Right lobe of liver (tissue), 6 donors: ENCODE measurements at regions not wholly inside any gene's neighbourhood (a gene's known extent, or its start where the extent isn't known, plus 50 kb on each side); places are given as distances from the start of the nearest gene placed in this dataset.

ENCODE experiments used
- ATAC-seq, 4 donors: fragments of 200-7000 bp; cut with Tn5 transposase; one replicate each; pipeline ENCODE4 v1.9.1; 2020; ENCODE audit warnings: mild to moderate bottlenecking in 4 of 4, moderate library complexity in 4 of 4
- DNase-seq, 3 donors: peaks; one replicate each; pipeline ENCODE4 v3.0.0-alpha.2; 2020
- H3K27ac ChIP-seq, 3 donors: fragments of 200-600 bp; one replicate each; pipeline ENCODE4 v1.8.0; 2022
- H3K27me3 ChIP-seq, 2 donors: fragments of 200-600 bp; one replicate each; pipeline ENCODE4 v1.8.0; 2022
- H3K36me3 ChIP-seq, 4 donors: fragments of 200-600 bp; sonication (generic) in 1 of 4; one replicate each; pipeline versions ENCODE4 v1.5.1 to v1.8.0; 2017 to 2022; ENCODE audit warnings: control low read depth in 1 of 4
- H3K4me1 ChIP-seq, 4 donors: fragments of 200-600 bp; sonication (generic) in 1 of 4; one replicate each; pipeline versions ENCODE4 v1.5.1 to v1.8.0; 2017 to 2022; ENCODE audit warnings: control low read depth in 1 of 4
- H3K4me3 ChIP-seq, 3 donors: fragments of 200-600 bp; one replicate each; pipeline ENCODE4 v1.8.0; 2022
- H3K9me3 ChIP-seq, 4 donors: fragments of 200-600 bp; sonication (generic) in 1 of 4; one replicate each; pipeline versions ENCODE4 v1.5.1 to v1.8.0; 2017 to 2022; ENCODE audit warnings: control low read depth in 1 of 4
- POLR2A ChIP-seq: fragments of 450-650 bp; IDR thresholded peaks from one replicate; pipeline ENCODE4 v1.6.1; 2017; ENCODE audit warnings: antibody characterized with exemption, mild to moderate bottlenecking
- WGBS: methylation state at CpG from one replicate; pipeline ENCODE4 v1.1.6; 2018; ENCODE audit warnings: low coverage, low lambda C conversion rate; ENCODE audit not compliant: insufficient coverage; ENCODE audit errors: missing lambda C conversion rate; 5-methylcytosine and 5-hydroxymethylcytosine counted together
- intact Hi-C, 2 donors: fragments of 100-400 bp; cut with DNase I; formaldehyde crosslinking; loops; one replicate each; pipeline versions ENCODE4 v1.11.2 to v1.14.1; 2022
- TF ChIP-seq, protein P1 (sequence below), 4 donors: fragments of 200-600 bp in 3 of 4; fragments of 450-650 bp in 1 of 4; IDR thresholded peaks; one replicate each; pipeline versions ENCODE4 v1.5.1 to v1.8.0; 2016 to 2022; ENCODE audit warnings: antibody characterized with exemption in 4 of 4, mild to moderate bottlenecking in 2 of 4
- donor health status: DM: no; HTN: yes; CAD: no.
- donor health status: DM: no; HTN: no; CAD: no.
- donor health status: DM: no; HTN: no; CAD: no.
- donor health status: DM: no; HTN: yes; CAD: no.
- donor health status: DM: no; HTN: yes; CAD: no.

GRCh38 chr11:79922641-79923040 lies 481.8 kb upstream of the TENM4 start:
- H3K4me3 ChIP-seq: no peak overlapping the region
- no peaks in the 10 kb centered on the region for H3K36me3 ChIP-seq
- H3K9me3 ChIP-seq: no peaks in the 10 kb centered on the region
- no peaks in the 10 kb centered on the region for H3K4me1 ChIP-seq
- 90% methylated on average over 3 of the region's 3 CpGs for WGBS
- DNase-seq: no peak
- TF ChIP-seq, protein P1, sequence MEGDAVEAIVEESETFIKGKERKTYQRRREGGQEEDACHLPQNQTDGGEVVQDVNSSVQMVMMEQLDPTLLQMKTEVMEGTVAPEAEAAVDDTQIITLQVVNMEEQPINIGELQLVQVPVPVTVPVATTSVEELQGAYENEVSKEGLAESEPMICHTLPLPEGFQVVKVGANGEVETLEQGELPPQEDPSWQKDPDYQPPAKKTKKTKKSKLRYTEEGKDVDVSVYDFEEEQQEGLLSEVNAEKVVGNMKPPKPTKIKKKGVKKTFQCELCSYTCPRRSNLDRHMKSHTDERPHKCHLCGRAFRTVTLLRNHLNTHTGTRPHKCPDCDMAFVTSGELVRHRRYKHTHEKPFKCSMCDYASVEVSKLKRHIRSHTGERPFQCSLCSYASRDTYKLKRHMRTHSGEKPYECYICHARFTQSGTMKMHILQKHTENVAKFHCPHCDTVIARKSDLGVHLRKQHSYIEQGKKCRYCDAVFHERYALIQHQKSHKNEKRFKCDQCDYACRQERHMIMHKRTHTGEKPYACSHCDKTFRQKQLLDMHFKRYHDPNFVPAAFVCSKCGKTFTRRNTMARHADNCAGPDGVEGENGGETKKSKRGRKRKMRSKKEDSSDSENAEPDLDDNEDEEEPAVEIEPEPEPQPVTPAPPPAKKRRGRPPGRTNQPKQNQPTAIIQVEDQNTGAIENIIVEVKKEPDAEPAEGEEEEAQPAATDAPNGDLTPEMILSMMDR (IDR thresholded peaks at IDR 0.05): no peak
- TF ChIP-seq POLR2A: no peak
- intact Hi-C loops: no loop called here
- no peaks in the 10 kb centered on the region for H3K27me3 ChIP-seq
- no peak overlapping the region for H3K27ac ChIP-seq
- no peak for ATAC-seq

GRCh38 chr11:79920480-79920879 lies 479.6 kb upstream of the TENM4 start:
- Histone ChIP-seq H3K27ac (no peak overlapping the region), H3K27me3 (no peaks in the 10 kb centered on the region), H3K36me3 (no peaks in the 10 kb centered on the region), H3K4me3 (no peak overlapping the region), H3K4me1 (no peaks in the 10 kb centered on the region), H3K9me3 (no peaks in the 10 kb centered on the region)
- ATAC-seq (no peak), DNase-seq (no peak)
- 64% methylated on average over 1 of the region's 1 CpG for WGBS
- intact Hi-C loops: no loop called here
- TF ChIP-seq, protein P1 (IDR thresholded peaks at IDR 0.05): no peak
- TF ChIP-seq POLR2A: no peak

DNA sequence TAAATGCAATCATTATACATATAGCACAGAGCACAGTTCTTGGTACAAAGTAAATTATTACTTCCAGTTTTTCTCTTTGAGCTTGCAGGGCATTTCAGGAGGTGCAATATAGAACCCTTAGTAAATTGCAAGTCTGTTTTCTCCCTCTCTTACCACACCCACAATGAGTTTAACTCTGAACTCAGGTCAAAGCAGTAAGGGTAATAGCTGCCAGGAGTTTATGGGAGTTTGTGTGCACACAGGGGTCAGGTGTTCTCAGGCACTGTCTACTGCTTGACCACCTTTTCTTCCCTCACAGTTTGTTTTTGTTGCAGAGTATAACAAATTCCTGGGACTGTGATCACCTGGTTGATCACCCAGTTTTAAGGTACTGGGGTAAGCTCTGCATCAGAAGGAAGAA lies 478.5 kb upstream of the TENM4 start:
- H3K27me3 ChIP-seq: no peaks in the 10 kb centered on the region
- H3K4me3 ChIP-seq: no peak overlapping the region
- H3K4me1 ChIP-seq: no peaks in the 10 kb centered on the region
- no peak overlapping the region for H3K27ac ChIP-seq
- H3K36me3 ChIP-seq: no peaks in the 10 kb centered on the region
- no peak for ATAC-seq
- intact Hi-C loops: no loop called here
- DNase-seq: no peak
- H3K9me3 ChIP-seq: no peaks in the 10 kb centered on the region
- no peak for TF ChIP-seq POLR2A
- TF ChIP-seq, protein P1 (IDR thresholded peaks at IDR 0.05): no peak

DNA sequence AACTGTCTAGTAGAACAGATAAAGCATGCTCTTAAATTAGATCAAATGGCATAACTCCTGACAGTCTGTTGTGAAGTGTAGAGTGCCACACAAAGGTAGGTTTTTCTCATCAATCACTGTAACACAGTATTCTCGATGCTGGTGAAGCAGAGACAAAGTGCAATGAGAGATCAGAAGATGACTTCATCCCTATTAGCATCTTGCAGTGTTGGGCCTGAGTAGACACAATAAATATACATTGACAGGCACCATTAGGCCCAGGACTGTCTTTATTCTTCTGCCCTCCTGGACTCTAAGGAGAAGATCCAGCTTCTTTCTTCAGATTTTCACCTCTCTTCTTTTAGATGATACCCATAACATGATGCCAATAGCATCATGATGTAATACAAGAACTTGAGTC lies 478.0 kb upstream of the TENM4 start:
- Histone ChIP-seq H3K36me3 (no peaks in the 10 kb centered on the region), H3K9me3 (no peaks in the 10 kb centered on the region), H3K27ac (no peak overlapping the region), H3K4me3 (no peak overlapping the region), H3K27me3 (no peaks in the 10 kb centered on the region), H3K4me1 (no peaks in the 10 kb centered on the region)
- ATAC-seq: no peak
- DNase-seq: no peak
- intact Hi-C loops: no loop called here
- no peak for TF ChIP-seq POLR2A
- TF ChIP-seq, protein P1 (IDR thresholded peaks at IDR 0.05): no peak
- WGBS: 30% methylated on average over 1 of the region's 1 CpG

GRCh38 chr11:79906164-79906563 lies 465.3 kb upstream of the TENM4 start:
- Histone ChIP-seq H3K4me1 (no peaks in the 10 kb centered on the region), H3K9me3 (no peaks in the 10 kb centered on the region), H3K27ac (no peak overlapping the region), H3K36me3 (no peaks in the 10 kb centered on the region), H3K4me3 (no peak overlapping the region), H3K27me3 (no peaks in the 10 kb centered on the region)
- DNase-seq (no peak), ATAC-seq (no peak)
- no peak for TF ChIP-seq POLR2A
- TF ChIP-seq, protein P1 (IDR thresholded peaks at IDR 0.05): no peak
- intact Hi-C loops: no loop called here
- WGBS: 71% methylated on average over 6 of the region's 8 CpGs
